Gastroesophageal sphincter (tissue), 3 donors: ENCODE measurements at regions not wholly inside any gene's neighbourhood (a gene's known extent, or its start where the extent isn't known, plus 50 kb on each side); places are given as distances from the start of the nearest gene placed in this dataset.

ENCODE experiments used
- EP300 ChIP-seq: sonication (generic); formaldehyde crosslinking; IDR thresholded peaks from one replicate; pipeline ENCODE4 v1.6.1; 2017; ENCODE audit warnings: antibody characterized with exemption, mild to moderate bottlenecking
- POLR2A ChIP-seq, 2 donors: fragments of 450-650 bp; IDR thresholded peaks; one replicate each; pipeline ENCODE4 v1.6.1; 2017; ENCODE audit warnings: antibody characterized with exemption in 2 of 2, mild to moderate bottlenecking in 2 of 2, moderate library complexity in 1 of 2
- POLR2AphosphoS5 ChIP-seq: sonication (generic); formaldehyde crosslinking; IDR thresholded peaks from one replicate; pipeline ENCODE4 v1.6.1; 2017; ENCODE audit warnings: antibody characterized with exemption
- TF ChIP-seq, protein P1 (sequence below), 4 experiments: fragments of 200-600 bp in 2 of 4; fragments of 450-650 bp in 2 of 4; sonication (generic) in 1 of 4; IDR thresholded peaks; one replicate each; pipeline ENCODE4 v1.5.1; 2017 to 2019; ENCODE audit warnings: antibody characterized with exemption in 4 of 4, mild to moderate bottlenecking in 2 of 4, moderate library complexity in 2 of 4

DNA sequence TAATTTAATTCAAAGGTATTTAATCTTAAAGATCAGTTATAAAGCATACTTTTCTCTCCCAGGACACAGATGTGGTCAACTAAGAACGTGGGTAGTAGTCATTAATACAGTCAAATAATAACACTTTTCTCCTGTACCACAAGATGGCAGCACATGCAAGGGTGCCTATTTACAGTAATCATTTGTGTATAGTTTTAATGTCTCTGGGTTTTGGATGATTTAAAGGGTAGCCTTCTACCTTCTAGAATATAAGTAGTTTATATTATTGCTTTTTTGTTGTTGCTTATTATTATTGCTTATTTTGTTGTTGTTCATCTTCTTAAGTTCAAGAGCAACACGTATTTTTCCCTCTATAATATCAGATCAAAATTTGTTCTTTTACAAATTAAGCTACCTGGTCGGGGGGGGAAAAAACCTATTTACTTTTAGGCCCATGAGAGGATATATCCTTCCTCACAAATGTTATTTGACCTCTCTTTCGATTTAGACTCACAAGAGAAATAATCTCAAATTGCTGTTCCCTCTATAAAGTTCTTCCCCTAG lies 59.6 kb upstream of the SLC27A6 start:
- TF ChIP-seq, protein P1, sequence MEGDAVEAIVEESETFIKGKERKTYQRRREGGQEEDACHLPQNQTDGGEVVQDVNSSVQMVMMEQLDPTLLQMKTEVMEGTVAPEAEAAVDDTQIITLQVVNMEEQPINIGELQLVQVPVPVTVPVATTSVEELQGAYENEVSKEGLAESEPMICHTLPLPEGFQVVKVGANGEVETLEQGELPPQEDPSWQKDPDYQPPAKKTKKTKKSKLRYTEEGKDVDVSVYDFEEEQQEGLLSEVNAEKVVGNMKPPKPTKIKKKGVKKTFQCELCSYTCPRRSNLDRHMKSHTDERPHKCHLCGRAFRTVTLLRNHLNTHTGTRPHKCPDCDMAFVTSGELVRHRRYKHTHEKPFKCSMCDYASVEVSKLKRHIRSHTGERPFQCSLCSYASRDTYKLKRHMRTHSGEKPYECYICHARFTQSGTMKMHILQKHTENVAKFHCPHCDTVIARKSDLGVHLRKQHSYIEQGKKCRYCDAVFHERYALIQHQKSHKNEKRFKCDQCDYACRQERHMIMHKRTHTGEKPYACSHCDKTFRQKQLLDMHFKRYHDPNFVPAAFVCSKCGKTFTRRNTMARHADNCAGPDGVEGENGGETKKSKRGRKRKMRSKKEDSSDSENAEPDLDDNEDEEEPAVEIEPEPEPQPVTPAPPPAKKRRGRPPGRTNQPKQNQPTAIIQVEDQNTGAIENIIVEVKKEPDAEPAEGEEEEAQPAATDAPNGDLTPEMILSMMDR (IDR thresholded peaks at IDR 0.05), result peak; percentile 73 to 83 (median 78)
- TF ChIP-seq EP300 (no peak), POLR2A (IDR thresholded peaks at IDR 0.05) (no peak), POLR2AphosphoS5 (no peak)
